Glutamatergic neuron (in vitro differentiated cells): ENCODE measurements at regions not wholly inside any gene's neighbourhood (a gene's known extent, or its start where the extent isn't known, plus 50 kb on each side); places are given as distances from the start of the nearest gene placed in this dataset.

Experiments used
- DNase-seq: peaks from one replicate; pipeline ENCODE4 v3.0.0; 2022
- H3K27ac Mint-ChIP-seq: one replicate; pipeline ENCODE4 v1.8.0; 2020; ENCODE audit warnings: mild to moderate bottlenecking, mixed read lengths, inconsistent platforms; ENCODE audit not compliant: unreplicated experiment
- H3K27me3 Mint-ChIP-seq: one replicate; pipeline ENCODE4 v1.8.0; 2020; ENCODE audit warnings: mild to moderate bottlenecking, moderate library complexity, mixed read lengths, inconsistent platforms; ENCODE audit not compliant: unreplicated experiment
- H3K36me3 Mint-ChIP-seq: one replicate; pipeline ENCODE4 v1.8.0; 2020; ENCODE audit warnings: mild to moderate bottlenecking, mixed read lengths, inconsistent platforms; ENCODE audit not compliant: unreplicated experiment
- H3K4me1 Mint-ChIP-seq: one replicate; pipeline ENCODE4 v1.8.0; 2020; ENCODE audit warnings: mild to moderate bottlenecking, low read depth, mixed read lengths, inconsistent platforms; ENCODE audit not compliant: unreplicated experiment
- H3K4me3 Mint-ChIP-seq: one replicate; pipeline ENCODE4 v1.8.0; 2020; ENCODE audit warnings: mild to moderate bottlenecking, mixed read lengths, inconsistent platforms; ENCODE audit not compliant: unreplicated experiment
- H3K9me3 Mint-ChIP-seq: one replicate; pipeline ENCODE4 v1.8.0; 2020; ENCODE audit warnings: mild to moderate bottlenecking, moderate library complexity, mixed read lengths, inconsistent platforms; ENCODE audit not compliant: unreplicated experiment
- CTCF ChIP-seq: fragments of 200-600 bp; sonication (generic); IDR thresholded peaks from one replicate; pipeline ENCODE4 v1.5.0; 2021; ENCODE audit not compliant: partially characterized antibody, unreplicated experiment

- Mint-ChIP-seq H3K27ac (no peak overlapping the region), H3K9me3 (no peaks in the 10 kb centered on the region)
These were observed 490.5 kb upstream of the SEMA6A start for GRCh38 chr5:117065161-117065560.

GRCh38 chr5:117060099-117060498, 485.5 kb upstream of the SEMA6A start:
- H3K27me3 Mint-ChIP-seq = peaks cover 2% of the 10 kb centered on the region
- no peak for DNase-seq
- H3K4me3 Mint-ChIP-seq = no peak overlapping the region
- H3K36me3 Mint-ChIP-seq = no peaks in the 10 kb centered on the region
- H3K4me1 Mint-ChIP-seq = peaks cover 15% of the 10 kb centered on the region
- peaks cover 3% of the 10 kb centered on the region for H3K9me3 Mint-ChIP-seq
- H3K27ac Mint-ChIP-seq = no peak overlapping the region
- TF ChIP-seq CTCF = no peak

More at GRCh38 chr5:117065161-117065560, 490.5 kb upstream of the SEMA6A start:
- no peak for DNase-seq
- TF ChIP-seq CTCF = no peak
- Mint-ChIP-seq H3K27me3 (peaks cover 2% of the 10 kb centered on the region), H3K36me3 (no peaks in the 10 kb centered on the region), H3K4me1 (no peaks in the 10 kb centered on the region), H3K4me3 (no peak overlapping the region)

- H3K4me1 Mint-ChIP-seq = peaks cover 27% of the 10 kb centered on the region
These were observed 484.1 kb upstream of the SEMA6A start for GRCh38 chr5:117058740-117059139.

GRCh38 chr5:117055517-117055916, 480.9 kb upstream of the SEMA6A start:
- no peak for DNase-seq
- Mint-ChIP-seq H3K4me3 (peak overlapping the region; percentile 34), H3K27ac (peak overlapping the region; percentile 91), H3K9me3 (peaks cover 9% of the 10 kb centered on the region), H3K36me3 (no peaks in the 10 kb centered on the region), H3K27me3 (no peaks in the 10 kb centered on the region), H3K4me1 (peaks cover 29% of the 10 kb centered on the region)
- no peak for TF ChIP-seq CTCF

More at GRCh38 chr5:117058740-117059139, 484.1 kb upstream of the SEMA6A start:
- TF ChIP-seq CTCF = no peak
- no peak for DNase-seq
- peaks cover 2% of the 10 kb centered on the region for H3K27me3 Mint-ChIP-seq
- H3K36me3 Mint-ChIP-seq = no peaks in the 10 kb centered on the region
- H3K27ac Mint-ChIP-seq = no peak overlapping the region
- no peak overlapping the region for H3K4me3 Mint-ChIP-seq
- H3K9me3 Mint-ChIP-seq = peaks cover 7% of the 10 kb centered on the region

- no peak for TF ChIP-seq CTCF
- DNase-seq = no peak
- Mint-ChIP-seq H3K36me3 (no peaks in the 10 kb centered on the region), H3K4me3 (peak overlapping the region; percentile 40), H3K27me3 (no peaks in the 10 kb centered on the region), H3K9me3 (peaks cover 9% of the 10 kb centered on the region), H3K4me1 (peaks cover 29% of the 10 kb centered on the region), H3K27ac (peak overlapping the region; percentile 91)
These were observed 480.3 kb upstream of the SEMA6A start for GRCh38 chr5:117054911-117055310.
